ENCODE measurements at regions not wholly inside any gene's neighbourhood (a gene's known extent, or its start where the extent isn't known, plus 50 kb on each side); places are given as distances from the start of the nearest gene placed in this dataset.

DNA sequence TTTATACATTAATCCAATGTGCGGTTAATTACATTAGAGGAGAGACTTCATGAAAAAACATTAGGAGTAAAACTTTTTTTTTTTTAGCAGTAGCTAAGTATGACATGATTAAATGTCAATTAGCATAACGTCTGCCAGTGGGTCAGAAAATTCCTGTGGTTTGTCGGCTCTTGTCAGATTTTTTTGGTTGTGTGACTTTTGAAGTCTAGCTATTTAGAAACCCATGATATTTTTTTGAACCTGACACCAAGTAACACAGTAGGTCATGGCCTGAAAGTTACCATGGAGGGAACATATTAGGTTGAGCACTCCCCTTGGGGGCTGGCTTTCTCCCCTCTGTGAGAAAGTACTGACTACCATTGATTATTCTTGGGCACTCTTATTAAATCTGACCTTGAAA, 84.8 kb upstream of the ALDH1A1 start:
- Mint-ChIP-seq H3K9me3 (no peaks in the 10 kb centered on the region), H3K4me3 (no peak overlapping the region), H3K4me1 (ENCODE audit: low read depth) (no peaks in the 10 kb centered on the region), H3K36me3 (ENCODE audit: low read depth) (no peaks in the 10 kb centered on the region), H3K27me3 (peaks cover 40% of the 10 kb centered on the region), H3K27ac (no peak overlapping the region)
- no peak for ATAC-seq (ENCODE audit: poor library complexity)
- intact Hi-C loops (cut with DNase I, micrococcal nuclease) = no loop called here
- peaks cover 0 to 3% of the 10 kb centered on the region in 2 experiments for H3K27me3 ChIP-seq (ENCODE audit: control insufficient read depth in 1 of 2, insufficient read depth in 2 of 2, low read length in 2 of 2)
- H3K27ac ChIP-seq (ENCODE audit: low read depth in 1 of 2, low read length in 2 of 2) = no peak overlapping the region
- TF ChIP-seq, protein P1, sequence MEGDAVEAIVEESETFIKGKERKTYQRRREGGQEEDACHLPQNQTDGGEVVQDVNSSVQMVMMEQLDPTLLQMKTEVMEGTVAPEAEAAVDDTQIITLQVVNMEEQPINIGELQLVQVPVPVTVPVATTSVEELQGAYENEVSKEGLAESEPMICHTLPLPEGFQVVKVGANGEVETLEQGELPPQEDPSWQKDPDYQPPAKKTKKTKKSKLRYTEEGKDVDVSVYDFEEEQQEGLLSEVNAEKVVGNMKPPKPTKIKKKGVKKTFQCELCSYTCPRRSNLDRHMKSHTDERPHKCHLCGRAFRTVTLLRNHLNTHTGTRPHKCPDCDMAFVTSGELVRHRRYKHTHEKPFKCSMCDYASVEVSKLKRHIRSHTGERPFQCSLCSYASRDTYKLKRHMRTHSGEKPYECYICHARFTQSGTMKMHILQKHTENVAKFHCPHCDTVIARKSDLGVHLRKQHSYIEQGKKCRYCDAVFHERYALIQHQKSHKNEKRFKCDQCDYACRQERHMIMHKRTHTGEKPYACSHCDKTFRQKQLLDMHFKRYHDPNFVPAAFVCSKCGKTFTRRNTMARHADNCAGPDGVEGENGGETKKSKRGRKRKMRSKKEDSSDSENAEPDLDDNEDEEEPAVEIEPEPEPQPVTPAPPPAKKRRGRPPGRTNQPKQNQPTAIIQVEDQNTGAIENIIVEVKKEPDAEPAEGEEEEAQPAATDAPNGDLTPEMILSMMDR (IDR thresholded peaks at IDR 0.05) = no peak
- no peaks in the 10 kb centered on the region for H3K36me3 ChIP-seq (ENCODE audit: insufficient read depth, low read length)
- DNase-seq = no peak
- ChIA-PET POLR2A (no interaction called here), CTCF (no interaction called here)
- H3K9me3 ChIP-seq (ENCODE audit: control insufficient read depth in 1 of 2, insufficient read depth in 1 of 2, low read length in 2 of 2) = no peaks in the 10 kb centered on the region
- no peaks in the 10 kb centered on the region for H3K4me1 ChIP-seq (ENCODE audit: insufficient read depth, low read length)
- no peak overlapping the region for H3K4me3 ChIP-seq (ENCODE audit: low read length)

GRCh38 chr9:73034962-73035361, 82.1 kb upstream of the ALDH1A1 start:
- H3K4me1 Mint-ChIP-seq (ENCODE audit: low read depth) = no peaks in the 10 kb centered on the region
- Histone ChIP-seq H3K4me3 (ENCODE audit: low read length) (no peak overlapping the region), H3K4me1 (ENCODE audit: insufficient read depth, low read length) (no peaks in the 10 kb centered on the region), H3K27me3 (ENCODE audit: control insufficient read depth in 1 of 2, insufficient read depth in 2 of 2, low read length in 2 of 2) (peaks cover 0 to 3% of the 10 kb centered on the region in 2 experiments), H3K36me3 (ENCODE audit: insufficient read depth, low read length) (no peaks in the 10 kb centered on the region), H3K27ac (ENCODE audit: low read depth in 1 of 2, low read length in 2 of 2) (no peak overlapping the region), H3K9me3 (ENCODE audit: control insufficient read depth in 1 of 2, insufficient read depth in 1 of 2, low read length in 2 of 2) (no peaks in the 10 kb centered on the region)
- ChIA-PET POLR2A (no interaction called here), CTCF (no interaction called here)
- H3K9me3 Mint-ChIP-seq = no peaks in the 10 kb centered on the region
- H3K27me3 Mint-ChIP-seq = peaks cover 35% of the 10 kb centered on the region
- TF ChIP-seq, protein P1 (IDR thresholded peaks at IDR 0.05) = no peak
- no peak overlapping the region for H3K4me3 Mint-ChIP-seq
- H3K27ac Mint-ChIP-seq = no peak overlapping the region
- intact Hi-C loops (cut with DNase I, micrococcal nuclease) = no loop called here
- no peaks in the 10 kb centered on the region for H3K36me3 Mint-ChIP-seq (ENCODE audit: low read depth)
- ATAC-seq (ENCODE audit: poor library complexity) (no peak), DNase-seq (no peak)

DNA sequence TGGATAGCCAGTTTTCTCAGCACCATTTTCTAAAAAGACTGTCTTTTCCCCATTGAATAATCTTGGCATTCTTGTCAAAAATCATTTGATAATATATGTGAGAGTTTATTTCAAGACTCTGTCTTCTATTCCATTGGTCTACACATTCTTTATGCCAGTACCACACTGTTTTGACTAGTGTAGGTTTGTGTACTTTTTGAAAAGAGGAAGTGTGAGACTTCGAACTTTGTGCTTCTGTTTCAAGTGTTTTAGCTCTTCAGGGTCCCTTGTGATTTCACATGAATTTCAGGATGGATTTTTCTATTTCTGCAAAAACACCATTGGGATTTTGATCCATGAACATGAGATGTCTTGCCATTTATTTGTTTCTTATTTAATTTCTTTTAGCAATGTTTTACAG, 78.5 kb upstream of the ALDH1A1 start:
- Histone ChIP-seq H3K27me3 (ENCODE audit: control insufficient read depth in 1 of 2, insufficient read depth in 2 of 2, low read length in 2 of 2) (no peaks in the 10 kb centered on the region), H3K4me1 (ENCODE audit: insufficient read depth, low read length) (no peaks in the 10 kb centered on the region), H3K27ac (ENCODE audit: low read depth in 1 of 2, low read length in 2 of 2) (no peak overlapping the region), H3K9me3 (ENCODE audit: control insufficient read depth in 1 of 2, insufficient read depth in 1 of 2, low read length in 2 of 2) (no peaks in the 10 kb centered on the region), H3K36me3 (ENCODE audit: insufficient read depth, low read length) (no peaks in the 10 kb centered on the region), H3K4me3 (ENCODE audit: low read length) (no peak overlapping the region)
- intact Hi-C loops (cut with DNase I, micrococcal nuclease) = no loop called here
- Mint-ChIP-seq H3K27me3 (peaks cover 22% of the 10 kb centered on the region), H3K36me3 (ENCODE audit: low read depth) (no peaks in the 10 kb centered on the region), H3K27ac (no peak overlapping the region), H3K4me1 (ENCODE audit: low read depth) (no peaks in the 10 kb centered on the region), H3K4me3 (no peak overlapping the region), H3K9me3 (no peaks in the 10 kb centered on the region)
- no peak for DNase-seq
- TF ChIP-seq, protein P1 (IDR thresholded peaks at IDR 0.05) = no peak
- ChIA-PET CTCF (no interaction called here), POLR2A (no interaction called here)
- no peak for ATAC-seq (ENCODE audit: poor library complexity)
